NCI-H345 treated with DMSO at 0.1 percent for 48 hours (cell line): ENCODE measurements at regions not wholly inside any gene's neighbourhood (a gene's known extent, or its start where the extent isn't known, plus 50 kb on each side); places are given as distances from the start of the nearest gene placed in this dataset.
"Not testable (repeated sequence)": the region's sequence is repeated elsewhere in the genome, so short reads cannot be mapped to it uniquely, and the experiment has no call there.

ENCODE experiments used
- DNase-seq: peaks from one replicate; lab custom pipeline; 2025; ENCODE audit not compliant: unreplicated experiment; lab: John Stamatoyannopoulos, UW

DNA sequence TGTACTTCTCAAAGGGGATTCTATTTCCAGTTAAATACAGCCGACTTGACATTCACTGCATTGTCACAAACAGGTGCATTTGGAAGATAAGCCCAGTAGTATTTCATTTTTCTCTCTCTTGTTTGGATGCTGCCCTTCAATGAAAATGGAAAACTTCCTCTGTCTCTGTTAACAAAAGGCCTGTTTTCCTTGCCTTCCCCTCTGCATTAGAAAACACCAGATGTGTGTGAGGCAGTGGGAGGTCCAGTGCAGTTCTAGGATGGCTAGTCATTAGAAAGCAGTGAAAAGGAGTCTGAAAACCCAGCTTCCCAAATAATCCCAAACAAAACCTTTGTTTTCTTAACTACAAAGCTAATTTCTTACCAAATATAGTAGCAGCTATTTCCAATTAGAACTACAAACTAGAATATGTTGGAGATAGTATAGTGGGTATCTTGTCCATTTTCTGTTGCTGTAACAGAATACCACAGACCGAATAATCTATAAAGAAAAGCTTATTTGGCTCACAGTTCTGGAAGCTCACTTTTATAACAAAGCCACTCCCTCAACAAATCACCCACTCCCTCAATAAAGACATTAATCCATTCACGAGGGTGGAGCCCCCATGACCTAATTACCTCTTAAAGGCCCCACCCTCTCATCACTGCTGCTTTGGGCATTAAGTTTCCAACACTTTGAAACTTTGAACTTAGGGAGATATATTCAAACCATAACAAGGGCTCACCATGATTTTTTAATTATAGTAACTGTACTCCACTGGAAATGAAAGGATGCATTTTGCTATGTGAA is 452.1 kb upstream of the RPS6KA3 start:
- DNase-seq: peak; percentile 10

DNA sequence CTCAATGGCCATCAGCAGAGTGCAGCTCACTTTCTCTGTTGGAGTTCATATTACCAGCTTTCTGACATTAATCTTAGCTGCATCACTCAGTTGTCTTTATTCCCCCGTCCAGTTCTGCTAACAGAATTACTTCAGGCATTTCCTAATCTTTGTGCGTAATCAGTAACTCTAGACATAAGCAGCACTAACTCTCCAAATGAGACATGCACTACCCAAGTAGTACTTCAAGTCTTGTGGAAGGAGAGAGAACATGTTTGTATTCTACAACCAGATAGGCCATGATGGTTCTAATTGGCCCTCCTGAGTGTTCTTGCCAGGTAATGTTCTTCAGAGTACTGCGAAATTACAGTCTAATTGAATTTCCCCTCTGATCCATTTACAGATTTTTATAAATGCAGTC is 448.5 kb upstream of the RPS6KA3 start:
- no peak for DNase-seq

GRCh38 chrX:20712811-20713210 is 446.1 kb upstream of the RPS6KA3 start:
- DNase-seq: no peak

- peak; percentile 56 for DNase-seq
These were observed 444.7 kb upstream of the RPS6KA3 start for GRCh38 chrX:20711366-20711765.

DNA sequence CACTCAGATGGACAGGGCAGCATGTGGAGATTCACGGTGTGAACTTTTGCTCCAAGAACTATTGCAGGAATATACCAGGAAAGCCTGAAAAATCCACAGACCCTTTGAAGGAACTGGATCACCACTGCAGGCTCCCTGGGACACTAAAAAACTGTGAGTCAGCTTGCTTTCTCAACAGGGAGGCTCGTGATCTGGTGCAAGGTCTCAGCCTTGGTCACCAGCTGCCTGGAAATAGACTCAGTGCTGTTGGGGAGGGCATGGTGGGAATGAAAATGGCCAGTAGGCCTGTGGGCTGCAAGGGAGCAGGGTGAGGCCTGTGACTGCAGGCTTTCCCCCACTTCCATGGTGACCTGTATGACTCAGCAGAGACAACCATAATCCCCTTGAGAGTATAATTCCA is 426.4 kb upstream of the RPS6KA3 start:
- DNase-seq: no peak

- no peak for DNase-seq
These were observed 419.5 kb upstream of the RPS6KA3 start for GRCh38 chrX:20686256-20686655.

GRCh38 chrX:20685652-20686051 is 418.9 kb upstream of the RPS6KA3 start:
- DNase-seq: no peak

- DNase-seq: no peak
These were observed 415.0 kb upstream of the RPS6KA3 start for GRCh38 chrX:20681683-20682082.

GRCh38 chrX:20680998-20681397 is 414.3 kb upstream of the RPS6KA3 start:
- no peak for DNase-seq

- no peak for DNase-seq
These were observed 405.8 kb upstream of the RPS6KA3 start for GRCh38 chrX:20672476-20672875.

DNA sequence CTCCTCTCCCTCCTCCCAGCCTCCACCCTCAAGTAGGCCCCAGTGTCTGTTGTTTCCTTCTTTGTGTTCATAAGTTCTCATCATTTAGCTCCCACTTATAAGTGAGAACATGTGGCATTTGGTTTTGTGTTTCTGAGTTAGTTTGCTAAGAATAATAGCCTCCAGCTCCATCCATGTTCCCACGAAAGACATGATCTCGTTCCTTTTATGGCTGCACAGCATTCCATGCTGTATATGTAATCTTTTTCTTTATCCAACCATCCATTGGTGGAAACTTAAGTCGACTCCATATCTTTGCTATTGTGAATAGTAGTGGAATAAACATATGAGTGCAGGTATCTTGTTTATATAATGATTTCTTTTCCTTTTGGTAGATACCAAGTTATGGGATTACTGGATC is 405.0 kb upstream of the RPS6KA3 start:
- DNase-seq: not testable (repeated sequence)

GRCh38 chrX:20670611-20671010 is 403.9 kb upstream of the RPS6KA3 start:
- no peak for DNase-seq

DNA sequence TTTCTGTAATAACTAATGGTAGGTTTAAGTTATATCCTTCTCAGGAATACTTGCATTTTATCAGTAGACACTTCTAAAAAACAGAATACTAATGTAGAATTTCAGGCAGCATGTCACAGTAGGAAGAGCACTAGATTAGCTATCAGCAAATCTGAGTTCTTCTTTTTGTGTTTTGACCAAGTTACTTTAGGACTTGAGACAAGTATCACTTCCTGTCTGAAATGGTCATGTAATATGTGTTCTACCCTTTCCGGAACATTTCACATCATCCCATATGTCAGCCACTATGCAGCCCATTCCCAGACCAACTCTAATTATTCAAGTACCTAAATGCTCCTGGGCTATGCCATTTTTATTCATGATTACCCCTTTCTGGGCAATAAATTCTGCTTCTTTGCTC is 401.8 kb upstream of the RPS6KA3 start:
- DNase-seq: no peak

GRCh38 chrX:20666331-20666730 is 399.6 kb upstream of the RPS6KA3 start:
- DNase-seq: no peak

GRCh38 chrX:20665481-20665880 is 398.8 kb upstream of the RPS6KA3 start:
- DNase-seq: no peak

DNA sequence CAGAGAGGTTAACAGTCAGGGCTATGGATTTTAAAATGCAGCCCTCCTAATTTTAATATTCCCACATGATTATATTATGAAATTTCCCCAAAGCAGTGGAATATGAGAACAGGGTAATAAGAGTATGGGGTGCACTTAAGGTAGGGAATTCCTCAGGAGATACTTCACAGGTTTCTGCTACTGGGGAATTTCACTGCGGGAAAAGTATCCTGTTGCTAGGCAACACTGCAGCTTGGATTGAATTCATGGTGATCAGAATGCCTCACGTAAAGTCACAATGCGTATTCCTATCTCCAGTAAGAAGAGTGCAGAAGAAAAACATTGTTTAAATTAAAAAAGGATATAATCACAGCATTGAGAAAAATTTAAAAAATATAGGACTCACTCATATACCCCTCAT is 398.1 kb upstream of the RPS6KA3 start:
- DNase-seq: no peak

DNA sequence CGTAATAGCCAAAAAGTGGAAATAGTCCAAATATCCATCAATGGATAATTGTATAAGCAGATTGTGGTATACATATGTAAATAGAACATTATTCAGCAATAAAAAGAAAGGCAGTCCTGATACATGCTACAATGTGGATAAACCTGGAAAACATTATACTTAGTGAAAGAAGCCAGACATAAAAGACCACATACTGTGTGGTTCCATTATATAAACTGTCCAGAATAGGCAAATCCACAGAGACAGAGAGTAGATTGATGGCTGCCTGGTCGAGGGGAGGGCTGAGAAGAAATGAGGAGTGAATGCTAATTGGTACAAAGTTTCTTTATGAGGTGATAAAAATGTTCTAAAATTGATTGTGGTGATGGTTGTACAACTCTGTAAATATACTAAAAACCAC is 397.4 kb upstream of the RPS6KA3 start:
- no peak for DNase-seq

DNA sequence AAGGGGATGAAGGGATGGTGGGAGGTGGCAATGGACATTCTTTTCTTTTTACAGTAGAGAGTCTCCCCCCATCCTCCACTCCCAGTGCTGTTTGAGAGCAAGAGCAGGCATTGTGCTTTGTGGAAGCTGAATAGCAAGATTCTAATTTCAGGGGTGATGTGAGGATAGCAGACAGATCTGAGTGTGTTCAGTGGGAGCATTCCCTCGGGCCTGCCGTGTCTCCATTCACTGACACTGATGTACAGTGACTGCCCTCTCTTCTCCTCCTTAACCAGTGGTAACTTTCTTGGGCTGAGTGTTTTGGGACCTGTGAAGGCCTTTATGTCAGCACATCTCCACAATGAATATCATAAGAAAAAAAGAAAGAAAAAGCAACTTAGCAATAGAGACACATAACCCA is 396.6 kb upstream of the RPS6KA3 start:
- no peak for DNase-seq

GRCh38 chrX:20656721-20657120 is 390.0 kb upstream of the RPS6KA3 start:
- no peak for DNase-seq

DNA sequence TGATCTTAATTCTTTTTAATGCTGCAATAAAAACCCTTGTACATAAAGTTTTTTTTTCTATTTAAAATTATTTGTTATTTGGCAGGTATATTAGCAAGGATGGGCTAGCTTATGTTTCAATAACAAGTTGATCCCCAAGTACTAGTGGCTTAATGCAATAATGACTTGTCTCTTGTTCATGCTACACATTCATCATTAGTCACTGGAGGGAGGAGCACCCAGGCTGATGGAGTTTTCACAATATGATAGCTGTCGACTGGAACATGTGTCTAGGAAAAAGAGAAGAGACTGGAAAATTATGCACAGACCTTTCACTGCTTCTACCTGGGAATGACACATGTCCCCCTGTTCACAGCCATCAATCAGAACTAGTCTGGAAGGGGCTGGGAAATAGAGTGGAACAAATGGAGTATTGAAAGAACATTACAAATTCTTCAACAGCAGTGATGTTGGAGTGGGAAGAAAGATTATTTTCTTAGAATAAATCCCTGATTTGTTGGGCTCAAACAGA is 387.9 kb upstream of the RPS6KA3 start:
- DNase-seq: no peak

GRCh38 chrX:20653070-20653469 is 386.4 kb upstream of the RPS6KA3 start:
- no peak for DNase-seq

- DNase-seq: no peak
These were observed 375.2 kb upstream of the RPS6KA3 start for GRCh38 chrX:20641954-20642353.

GRCh38 chrX:20639115-20639514 is 372.4 kb upstream of the RPS6KA3 start:
- no peak for DNase-seq
